HG03520 (cell line): ENCODE measurements at regions not wholly inside any gene's neighbourhood (a gene's known extent, or its start where the extent isn't known, plus 50 kb on each side); places are given as distances from the start of the nearest gene placed in this dataset.
"Not testable (repeated sequence)": the region's sequence is repeated elsewhere in the genome, so short reads cannot be mapped to it uniquely, and the experiment has no call there.

Source experiments
- ATAC-seq: cut with Tn5 transposase; IDR thresholded peaks from one replicate; pipeline ENCODE4 v1.9.1; 2021; ENCODE audit warnings: mild to moderate bottlenecking, moderate library complexity; ENCODE audit not compliant: unreplicated experiment

DNA sequence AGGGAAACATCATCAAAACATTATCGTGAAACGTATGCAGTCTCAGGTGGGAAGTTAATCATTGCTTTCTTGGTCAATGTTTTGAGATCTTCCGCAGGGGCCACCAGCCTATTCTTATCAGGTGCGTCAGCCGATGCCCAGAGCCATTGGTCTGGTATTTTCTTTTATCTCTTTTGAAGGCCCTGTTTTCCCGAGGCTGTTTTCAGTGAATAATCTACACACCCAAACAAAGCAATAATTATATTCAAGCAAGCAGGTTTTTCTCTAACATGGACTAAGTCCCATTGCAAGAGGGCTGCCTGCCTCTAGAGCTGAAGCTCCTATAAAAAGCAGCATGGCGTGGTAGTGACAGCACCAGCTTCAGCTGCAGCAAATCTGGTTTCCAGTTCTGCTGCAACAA, 430.0 kb upstream of the ID2 start:
- no peak for ATAC-seq

DNA sequence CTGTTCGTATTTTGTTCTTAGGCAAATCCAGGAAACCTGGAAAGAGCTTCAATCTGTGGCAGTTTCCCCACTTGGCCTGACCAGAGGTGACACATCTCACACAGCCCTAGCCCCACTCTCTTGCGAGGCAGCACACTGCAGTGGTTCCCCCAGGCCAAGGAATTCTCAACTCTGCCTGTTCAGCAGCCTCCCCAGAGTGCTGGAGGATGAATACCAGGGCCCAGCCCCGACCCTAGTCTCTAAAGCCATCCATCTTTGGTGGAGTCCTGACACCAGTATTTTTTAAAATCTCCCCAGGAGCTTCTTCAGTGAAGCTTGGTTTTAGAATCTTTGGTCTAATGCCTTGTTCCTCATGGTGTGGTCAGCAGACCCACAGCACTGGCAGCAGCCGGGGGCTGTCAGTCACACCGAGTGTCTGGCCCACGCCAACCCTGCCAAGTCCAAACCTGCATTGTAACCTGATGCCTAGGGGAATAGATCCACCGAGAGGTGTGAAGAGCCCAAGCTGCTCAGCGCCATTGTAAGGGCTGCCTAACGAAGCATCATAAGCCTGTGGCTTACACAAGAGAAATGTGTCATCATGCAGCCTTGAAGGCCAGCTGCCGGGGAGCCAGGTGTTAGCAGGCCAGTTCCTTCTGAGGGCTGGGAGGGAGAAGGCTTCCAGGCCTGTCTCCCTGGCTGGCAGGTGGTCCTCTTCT, 428.7 kb upstream of the ID2 start:
- peak; percentile 83 for ATAC-seq

DNA sequence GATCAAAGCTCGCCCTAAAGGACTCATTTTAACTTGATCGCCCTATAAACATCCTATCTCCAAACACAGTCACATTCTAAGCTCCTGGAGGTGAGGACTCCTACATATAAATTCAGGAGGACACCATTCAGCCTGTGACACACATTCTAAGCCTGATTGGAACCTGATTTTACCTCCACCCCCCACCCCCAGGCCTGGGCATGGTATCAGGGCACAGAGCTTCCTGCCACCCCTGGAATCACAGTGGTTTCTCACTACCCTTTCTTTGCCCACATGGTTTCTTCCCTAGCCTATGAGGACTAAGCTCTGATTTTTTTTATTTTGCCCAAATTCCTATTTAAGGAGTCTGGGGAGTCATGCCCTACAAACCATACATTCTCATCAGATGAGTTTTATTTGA, 428.1 kb upstream of the ID2 start:
- ATAC-seq = no peak

DNA sequence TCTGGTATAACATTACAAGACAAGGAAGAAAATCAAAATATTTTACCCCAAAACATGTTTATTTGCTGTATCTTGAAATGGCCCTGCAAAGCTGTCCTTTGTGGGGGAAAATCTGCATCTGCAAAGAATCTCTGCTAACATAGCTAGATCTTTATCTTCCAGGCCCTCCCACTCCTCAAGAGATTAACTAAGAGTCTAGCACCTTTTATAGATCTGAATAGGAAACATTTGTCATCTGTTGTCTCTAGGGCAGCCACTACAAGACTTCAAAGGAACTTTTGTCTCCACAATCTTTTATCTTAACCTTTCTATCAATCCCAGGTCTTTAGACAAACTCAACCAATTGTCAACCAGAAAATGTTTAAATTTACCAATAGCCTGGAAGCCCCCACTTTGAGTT, 427.6 kb upstream of the ID2 start:
- ATAC-seq = not testable (repeated sequence)

DNA sequence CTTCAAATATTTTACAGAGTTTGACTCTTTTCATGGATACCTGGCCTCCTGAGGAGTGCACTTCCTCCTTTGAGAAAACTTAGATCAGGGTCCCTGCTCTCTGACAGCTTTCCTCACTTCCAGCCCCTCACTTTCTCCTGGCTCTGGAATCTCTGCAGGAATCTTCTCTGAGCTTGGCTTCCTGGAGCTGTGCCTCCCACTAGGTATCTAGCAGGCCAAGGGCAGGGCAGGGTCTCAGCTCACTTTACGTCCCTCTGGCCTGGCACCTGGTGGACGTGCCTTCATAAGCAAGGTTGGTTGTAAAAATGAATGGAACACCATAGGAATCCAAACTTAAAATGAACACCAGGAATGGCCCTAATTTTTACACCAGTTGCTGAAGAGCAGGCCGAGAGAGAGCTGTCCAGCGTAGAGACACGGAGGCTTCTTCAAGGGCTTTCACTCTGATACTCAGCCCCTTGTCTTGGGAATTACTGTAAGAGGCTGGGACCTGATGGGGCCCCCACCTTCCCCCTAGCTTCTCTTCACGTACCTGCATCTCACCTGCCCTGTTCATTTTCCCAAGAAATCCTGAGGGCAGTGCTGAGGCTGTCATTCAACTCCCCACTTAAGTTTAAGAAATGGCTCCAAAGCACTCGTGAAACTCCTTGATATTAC, 426.9 kb upstream of the ID2 start:
- ATAC-seq = no peak

DNA sequence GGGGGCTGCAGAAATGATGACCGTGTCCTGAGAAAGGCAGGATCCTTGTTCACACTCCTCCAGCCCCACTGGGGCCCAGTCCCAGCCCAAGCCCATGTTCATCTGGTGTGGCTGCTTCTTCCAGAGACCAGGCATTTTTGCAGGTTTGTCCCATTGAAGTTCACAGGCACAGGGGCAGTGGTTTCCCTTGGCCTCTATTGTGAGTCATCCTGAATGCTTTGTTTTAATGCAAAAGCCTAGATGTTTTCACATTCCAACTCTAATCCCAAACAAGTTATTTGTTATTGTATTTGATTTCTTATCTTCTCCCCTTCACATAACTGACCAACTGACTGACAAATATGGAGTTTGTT, 426.4 kb upstream of the ID2 start:
- no peak for ATAC-seq

DNA sequence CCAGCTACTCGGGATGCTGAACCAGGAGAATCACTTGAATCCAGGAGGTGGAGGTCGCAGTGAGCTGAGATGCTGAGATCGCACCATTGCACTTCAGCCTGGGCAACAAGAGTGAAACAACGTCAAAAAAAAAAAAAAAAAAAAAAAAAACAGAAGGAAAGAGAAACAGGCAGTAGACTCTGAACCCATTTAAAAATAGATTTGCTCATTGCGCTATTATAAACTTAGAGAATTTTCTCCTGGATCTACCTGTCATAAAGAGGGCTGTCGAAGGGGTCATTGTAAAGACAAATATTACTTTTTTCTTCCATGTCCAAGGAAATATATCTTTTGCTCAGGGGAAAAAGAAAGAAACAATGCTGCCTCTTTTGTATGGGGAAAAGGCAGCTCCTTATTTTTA, 425.0 kb upstream of the ID2 start:
- ATAC-seq = no peak

DNA sequence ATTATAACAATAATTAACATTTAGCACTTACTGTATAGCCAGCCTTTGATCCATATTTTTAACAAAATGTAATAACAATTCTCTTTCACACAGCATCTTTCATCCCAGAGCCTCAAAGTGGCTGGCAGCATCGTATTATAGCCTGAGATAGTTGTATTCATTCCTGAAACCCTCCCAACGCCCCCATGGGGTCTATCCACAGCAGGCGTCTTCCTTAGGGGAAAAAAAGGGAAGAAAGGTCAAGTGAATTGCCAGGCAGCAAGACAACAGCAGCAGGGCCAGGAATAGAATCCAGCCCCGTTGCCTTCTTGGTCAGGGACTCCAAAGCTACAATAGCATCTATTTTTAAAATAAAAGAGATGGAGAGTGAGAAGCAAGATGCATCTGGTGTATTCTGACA, 424.4 kb upstream of the ID2 start:
- no peak for ATAC-seq

DNA sequence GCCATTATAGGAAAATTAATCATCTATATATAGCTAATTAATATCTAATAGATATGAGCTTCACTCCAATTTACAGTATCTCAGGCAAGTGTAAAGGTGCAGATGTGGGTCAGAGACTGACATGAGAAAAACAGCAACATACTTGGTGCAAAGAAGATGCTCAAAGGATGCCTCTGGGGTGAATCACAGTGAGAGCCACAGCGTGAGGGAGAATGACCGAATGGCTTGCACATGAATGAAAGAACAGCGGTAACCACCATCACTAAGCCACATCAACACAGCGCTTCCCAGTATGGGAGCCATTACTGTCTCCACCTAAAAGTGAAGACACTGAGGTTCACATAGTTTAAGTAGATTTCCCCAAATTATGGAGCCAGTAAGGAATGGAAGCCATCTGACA, 423.4 kb upstream of the ID2 start:
- no peak for ATAC-seq

DNA sequence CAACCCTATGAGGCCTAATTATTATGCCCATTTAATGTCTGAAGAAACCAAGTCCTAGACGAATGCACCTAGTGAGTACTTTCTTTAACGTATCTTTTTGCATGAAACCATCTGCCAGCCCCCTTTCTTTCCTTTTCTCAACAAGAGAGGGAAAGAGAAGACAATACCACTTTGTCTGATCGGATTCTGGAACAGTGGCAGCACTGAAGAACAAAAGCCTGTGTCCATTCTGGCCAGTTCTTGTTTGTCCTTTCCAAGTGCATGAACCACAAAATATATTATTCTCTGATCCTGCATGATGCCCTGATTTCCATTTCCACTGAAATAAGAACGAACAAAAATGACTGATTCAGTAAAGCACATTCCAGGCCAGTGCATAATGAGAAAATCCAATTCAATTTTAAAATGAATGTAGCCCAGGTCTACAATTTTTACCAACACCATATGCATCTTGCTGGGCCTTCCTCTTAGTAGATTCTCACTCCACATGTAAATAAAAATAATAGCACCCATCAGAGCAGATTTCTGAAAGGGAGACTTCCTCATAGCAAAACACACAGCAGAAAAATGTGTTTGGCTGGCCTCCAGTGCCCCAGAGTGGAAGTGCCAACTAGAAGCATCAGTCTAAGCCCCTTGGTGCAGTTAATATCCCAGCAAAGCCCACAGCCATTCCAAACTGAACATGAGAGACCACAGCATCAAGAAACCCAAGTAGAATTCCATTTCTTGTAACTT, 422.6 kb upstream of the ID2 start:
- no peak for ATAC-seq

DNA sequence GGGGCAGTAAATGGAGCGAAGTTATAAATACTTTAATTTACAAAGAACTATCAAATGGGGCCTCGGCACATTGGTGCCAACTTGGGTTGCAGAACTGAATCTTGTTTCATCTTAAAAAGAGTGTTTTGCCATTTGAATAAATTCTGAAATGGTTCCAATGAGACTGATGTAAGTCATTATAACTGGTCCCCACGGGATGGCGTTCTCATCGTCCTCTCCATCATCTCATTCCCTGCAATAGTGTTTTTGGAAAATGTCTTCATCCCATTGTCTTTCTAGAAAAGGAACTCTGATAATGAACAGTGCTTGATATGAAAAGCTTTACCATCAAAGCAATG, 422.0 kb upstream of the ID2 start:
- ATAC-seq = no peak

DNA sequence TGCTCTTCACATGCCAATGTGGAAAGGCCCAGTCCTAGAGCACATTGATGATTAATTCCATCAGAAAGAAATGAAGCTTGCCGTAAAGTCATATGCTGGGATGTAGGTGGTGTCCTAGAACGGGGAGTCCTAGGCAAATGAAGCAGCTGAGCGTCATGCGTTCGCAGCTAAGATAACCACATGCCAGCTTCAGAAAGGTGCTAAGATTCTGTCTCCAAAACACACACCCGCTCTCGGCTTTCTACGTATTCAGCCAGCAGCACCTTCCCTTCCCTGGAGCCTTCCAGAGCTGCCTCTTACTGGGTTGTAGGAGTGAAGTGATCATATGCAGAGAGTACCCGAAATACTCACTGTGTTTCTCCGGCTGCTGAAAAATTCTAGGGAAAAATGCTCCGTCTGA, 421.6 kb upstream of the ID2 start:
- no peak for ATAC-seq

DNA sequence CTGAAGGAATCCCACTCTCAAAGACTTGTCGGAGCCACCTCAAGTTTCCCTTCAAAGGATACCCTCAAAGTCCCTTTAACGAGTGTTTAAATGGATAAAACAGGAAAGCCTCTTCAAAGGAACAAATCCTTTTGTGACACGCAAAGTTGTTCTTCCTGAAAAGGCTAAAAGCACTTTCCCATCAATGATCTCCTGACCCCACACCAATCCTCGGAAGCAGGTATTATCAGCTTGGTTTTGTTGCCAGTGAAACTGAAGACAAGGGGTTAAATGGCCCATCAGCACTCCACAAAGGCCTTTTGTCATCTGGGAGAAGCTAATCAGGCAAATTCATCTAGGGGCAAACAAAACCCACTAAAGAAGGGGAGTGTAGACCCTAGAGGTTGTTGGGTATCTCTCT, 418.0 kb upstream of the ID2 start:
- no peak for ATAC-seq

DNA sequence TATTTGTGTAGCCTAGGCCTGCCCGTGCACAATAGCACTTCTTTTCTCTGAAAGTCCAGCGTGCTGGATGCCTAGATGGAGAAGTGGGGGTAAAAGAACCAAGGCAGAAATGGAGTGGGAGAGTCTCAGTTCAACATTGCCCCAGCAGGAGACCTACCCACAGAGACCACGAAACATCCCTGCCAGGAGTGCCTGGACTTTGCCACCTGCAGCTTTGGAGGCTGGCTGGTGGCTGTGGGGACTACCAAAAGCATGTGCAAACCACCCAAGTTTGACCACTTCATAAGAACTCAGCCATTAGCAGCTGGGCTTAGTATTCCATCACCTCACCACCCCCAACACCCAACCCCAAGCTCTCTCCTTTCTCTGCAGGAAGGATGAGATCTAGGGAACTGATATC, 416.9 kb upstream of the ID2 start:
- no peak for ATAC-seq

DNA sequence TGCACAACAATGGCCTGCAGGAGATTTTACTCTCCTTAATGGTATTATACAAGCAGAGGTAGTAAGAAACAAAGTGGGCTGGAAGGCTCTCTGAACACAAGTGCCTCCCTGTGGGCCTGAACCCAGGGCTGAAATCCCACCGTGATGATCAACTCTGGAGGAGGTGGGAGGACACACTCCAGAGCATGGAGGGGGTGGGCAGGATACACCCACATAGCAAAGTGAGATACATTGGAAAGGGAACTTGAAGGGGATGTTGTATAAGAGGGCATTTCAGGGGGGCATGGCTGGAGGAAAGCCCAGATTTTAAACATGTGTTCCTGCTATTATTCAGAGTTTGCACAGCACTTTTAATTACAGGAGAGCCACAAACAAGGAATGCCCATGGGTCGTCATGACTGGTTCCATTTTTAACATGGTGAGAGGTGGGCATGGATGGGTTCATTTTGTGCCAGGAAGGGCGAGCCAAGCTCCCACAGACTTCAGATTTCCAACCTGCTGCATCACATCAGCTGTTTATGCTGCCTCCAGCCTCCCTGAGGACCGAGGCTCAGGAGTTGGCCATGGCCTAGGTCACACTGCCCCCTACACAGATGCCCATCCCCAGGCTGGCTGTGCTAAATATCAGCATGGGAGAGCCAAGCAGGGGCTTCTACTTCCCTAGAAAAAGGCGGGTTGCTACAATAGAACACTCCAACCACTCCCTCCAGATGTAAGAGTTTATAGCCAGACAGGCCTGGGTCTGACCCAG, 416.2 kb upstream of the ID2 start:
- ATAC-seq = no peak

DNA sequence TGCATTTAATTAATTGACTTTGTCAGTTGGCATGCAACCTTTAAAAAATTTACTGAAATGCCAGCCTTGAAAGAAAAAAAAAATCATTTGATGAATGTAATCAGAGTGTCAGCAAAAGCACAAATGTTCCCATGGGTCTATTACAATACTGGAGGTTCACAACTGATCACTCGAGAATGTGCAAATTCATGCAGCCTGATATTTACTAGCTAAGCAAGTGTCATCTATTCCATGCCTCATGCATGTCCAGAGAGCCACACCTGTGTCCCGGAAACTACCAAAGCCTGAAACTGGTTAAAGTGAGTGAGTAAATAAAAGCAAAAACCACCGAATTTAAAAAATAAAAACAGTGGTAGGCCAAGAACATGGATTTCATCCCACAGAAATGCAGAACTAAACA, 415.3 kb upstream of the ID2 start:
- ATAC-seq = no peak

DNA sequence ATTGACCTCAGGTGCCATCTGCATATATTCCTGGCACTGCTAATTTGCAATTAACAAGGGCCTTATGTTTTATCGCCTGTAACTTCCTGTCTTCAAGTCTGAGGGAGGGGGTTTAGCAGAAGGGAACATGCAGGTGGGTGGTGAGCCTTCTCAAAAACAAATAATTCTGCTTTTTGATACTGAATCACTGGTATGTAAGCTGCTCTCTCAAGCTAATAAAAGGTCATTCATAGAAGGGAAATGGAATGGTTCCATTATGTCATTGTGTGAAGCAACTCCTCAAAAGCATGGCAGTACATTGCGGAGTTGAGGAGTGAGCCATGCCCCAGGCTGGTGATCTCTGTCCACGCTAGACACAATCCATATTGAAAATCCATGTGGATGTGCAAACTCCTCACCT, 414.8 kb upstream of the ID2 start:
- no peak for ATAC-seq

DNA sequence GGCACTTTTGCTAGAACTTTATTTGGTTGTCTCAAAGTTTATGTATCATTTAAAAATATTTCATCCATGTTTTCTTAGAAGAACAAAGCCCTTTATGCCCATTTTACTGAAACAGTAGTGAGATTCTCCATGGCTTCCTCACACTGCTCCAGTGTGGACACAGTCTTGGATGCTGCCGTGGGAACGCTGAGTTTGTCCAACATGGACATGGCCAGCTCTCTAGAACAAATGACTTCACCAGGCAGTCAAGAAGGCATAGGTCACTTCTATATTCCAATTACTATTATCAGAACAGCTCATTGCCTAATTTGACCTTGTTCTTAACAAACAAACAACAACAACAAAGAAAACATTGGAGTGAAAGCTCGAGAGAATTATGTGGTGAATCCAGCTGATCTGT, 414.1 kb upstream of the ID2 start:
- ATAC-seq = no peak

DNA sequence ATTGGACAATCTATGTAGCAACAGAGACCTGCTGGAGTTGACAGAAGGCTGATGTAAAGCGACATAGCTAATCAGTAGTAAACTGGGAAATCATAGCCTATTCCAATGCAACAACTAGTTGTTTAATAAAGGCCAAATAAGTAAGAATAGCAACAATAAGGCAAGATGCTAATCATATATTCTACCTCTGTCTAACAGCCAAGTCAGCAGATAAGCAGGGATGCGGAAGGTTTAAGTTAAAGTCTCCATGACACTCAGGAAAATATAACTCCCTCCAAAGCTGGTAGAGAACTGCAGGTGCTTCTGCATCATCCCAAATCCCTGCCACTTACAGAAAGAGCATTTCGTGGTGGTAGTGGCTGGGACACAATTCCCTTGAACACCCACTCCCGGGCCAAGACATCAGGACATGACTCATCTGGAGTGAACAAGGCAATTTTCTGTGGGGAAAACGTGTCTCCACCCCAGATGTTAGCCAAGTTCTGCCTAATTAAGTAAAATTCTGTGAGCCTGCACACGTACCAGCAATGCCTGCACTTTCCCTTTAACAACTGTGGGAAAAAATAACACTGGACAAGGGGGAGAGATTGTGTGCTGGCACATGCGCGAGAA, 413.6 kb upstream of the ID2 start:
- no peak for ATAC-seq

DNA sequence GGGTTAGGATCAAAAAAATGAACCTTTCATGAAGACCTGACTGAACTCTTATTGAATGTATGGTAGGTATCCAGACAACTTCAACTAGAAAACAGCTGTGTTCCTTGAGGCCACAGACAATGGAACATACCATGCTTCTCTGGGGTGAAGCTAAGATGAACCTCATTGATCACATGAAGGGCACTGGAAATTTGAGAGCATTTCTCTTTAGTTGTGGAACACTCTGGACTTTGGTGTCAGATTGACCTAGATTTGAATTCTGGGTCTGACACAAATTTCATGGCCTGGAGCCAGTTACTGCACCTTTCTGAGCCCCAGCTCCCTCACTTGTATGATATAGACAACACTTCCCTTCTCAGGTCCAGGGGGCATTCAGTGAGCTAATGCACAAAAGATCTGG, 411.2 kb upstream of the ID2 start:
- ATAC-seq = no peak

DNA sequence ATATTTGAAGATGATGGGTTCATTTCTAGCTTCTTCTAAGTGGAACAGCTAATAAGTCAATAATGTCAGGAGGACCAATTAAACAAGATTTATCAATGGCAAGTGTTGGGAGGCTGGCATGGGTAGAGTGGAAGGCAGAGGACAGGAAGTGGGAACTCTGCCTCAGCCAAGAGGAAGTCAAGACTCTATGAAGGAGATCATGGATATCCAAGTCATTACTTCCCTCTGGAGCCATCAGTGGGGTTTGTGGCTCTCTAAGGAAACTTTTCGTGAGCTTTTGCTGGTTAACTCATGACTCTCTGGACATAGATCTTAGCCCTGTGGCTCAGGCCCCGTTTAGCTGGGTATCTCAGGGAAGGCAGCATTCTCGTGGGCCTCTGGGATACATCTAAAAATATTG, 410.4 kb upstream of the ID2 start:
- no peak for ATAC-seq
